Suppressor macrophage (primary cell): ENCODE measurements at regions not wholly inside any gene's neighbourhood (a gene's known extent, or its start where the extent isn't known, plus 50 kb on each side); places are given as distances from the start of the nearest gene placed in this dataset.

Source experiments
- DNase-seq, 4 experiments: peaks; one replicate each; pipeline ENCODE4 v3.0.0-alpha.2; 2020 to 2022

DNA sequence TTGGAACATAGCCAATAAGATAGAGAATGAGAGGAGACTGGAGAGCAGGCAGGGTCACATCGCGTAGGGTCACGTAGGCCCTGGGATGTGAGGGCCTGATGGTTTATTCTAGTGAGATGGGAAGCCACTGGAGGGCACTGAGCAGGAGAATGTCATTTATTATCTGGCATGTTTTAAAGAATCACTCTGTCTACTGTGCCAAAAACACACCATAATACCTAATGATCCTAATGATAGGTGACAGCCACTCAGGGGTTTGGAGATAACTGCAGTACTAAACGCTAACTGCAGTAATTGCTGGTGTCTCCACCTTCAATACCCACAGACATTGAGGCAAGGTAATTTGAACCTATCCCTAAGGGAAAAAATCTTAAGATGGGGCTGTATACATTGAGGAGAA, 185.4 kb downstream of the TTLL7 start:
- DNase-seq: no peak

GRCh38 chr1:83810144-83810543, 188.8 kb downstream of the TTLL7 start:
- DNase-seq: peak; percentile 1 to 38 (median 23)

- no peak for DNase-seq
Observed at GRCh38 chr1:83808536-83808935, 190.4 kb downstream of the TTLL7 start.

GRCh38 chr1:83807821-83808220, 191.1 kb downstream of the TTLL7 start:
- no peak for DNase-seq

GRCh38 chr1:83807231-83807630, 191.7 kb downstream of the TTLL7 start:
- no peak for DNase-seq

- no peak for DNase-seq
Observed at GRCh38 chr1:83805921-83806320, 193.0 kb downstream of the TTLL7 start.

DNA sequence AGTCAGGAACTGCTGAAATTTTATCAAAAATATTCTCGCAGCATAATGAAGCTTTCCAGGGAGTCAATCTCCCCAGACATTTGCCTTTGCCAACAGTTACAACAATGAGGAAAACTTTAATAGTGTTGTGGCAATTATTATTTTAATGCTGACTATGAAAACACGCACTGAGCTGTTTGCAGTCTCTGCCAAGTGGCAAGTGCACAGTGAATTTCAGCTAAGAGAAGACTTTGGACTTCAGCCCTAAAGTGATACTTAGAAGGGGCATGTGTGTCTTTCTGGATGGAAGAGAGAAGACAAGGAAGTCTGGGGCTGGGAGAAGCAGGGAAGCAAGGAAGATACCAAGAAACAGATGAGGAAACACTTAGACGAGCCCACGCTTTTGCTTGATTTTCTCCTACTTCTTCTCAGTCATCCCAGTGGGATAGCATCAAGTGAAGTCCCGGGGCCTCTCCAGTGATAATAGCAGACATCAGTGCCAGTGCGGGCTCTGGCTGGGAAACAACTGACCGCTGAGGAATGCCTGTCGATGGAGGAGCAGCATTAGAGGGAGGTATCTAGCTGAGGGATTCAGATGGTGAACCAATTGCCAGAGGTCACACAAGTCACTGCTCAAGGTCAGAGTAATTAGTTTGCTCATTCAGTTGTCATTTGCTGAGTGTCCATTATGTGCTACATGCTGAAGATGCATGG, 196.3 kb downstream of the TTLL7 start:
- no peak for DNase-seq

DNA sequence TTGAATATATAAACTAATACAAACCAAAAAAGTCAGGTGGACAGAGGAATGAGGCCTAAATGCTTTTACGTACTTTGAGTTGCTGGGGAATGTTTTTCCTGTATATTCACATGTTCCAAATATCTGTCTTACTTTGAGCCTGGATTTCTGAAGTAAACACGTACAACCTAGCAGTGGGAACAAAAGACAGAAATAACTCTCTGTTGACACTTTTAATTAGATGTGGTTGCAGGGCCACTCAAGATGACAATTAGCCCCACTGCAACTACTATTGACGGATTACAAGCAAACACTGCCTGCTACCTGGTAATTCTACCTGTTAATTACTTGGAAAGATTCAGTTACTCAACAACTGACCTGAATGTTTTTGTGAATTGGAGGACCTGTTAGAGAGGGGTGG, 196.9 kb downstream of the TTLL7 start:
- no peak for DNase-seq

DNA sequence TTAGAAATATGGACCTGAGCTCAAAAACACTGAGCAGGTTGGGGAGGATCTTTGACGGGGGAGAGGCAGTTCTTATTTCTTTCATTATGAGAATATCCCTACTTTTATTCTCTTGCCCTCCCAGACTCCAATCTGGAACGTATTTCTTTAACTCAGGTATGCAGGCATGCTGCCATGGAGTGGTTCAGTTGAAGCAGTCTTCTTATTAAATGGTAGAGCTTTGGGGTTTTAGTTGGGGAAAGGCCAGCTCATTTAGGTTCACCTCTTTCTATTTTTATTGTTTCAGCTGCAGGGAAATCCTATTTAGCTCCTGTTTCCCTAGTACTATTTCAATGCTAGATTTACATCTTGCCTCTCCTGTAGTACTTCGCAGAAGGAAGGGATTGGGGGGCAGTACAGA, 198.9 kb downstream of the TTLL7 start:
- DNase-seq: no peak

DNA sequence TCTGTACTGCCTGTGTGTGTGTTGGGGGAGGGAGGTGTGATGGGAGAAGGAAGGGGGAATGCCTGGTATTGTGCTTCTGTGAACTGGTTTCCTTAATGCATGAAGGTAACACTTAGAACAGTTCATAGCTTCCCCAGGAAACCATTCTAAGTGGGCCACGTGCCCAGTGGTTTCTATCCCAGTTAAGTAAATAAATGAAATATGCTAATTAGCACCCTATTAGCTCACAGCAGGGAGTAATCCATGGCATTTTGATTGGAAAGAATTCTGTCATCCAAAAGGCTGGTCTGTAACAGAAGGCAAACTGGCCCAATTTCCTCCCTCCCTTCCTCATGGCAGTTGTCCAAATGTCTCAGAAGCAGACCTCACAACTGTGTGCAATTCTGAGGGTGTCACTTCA, 199.3 kb downstream of the TTLL7 start:
- peak in 1 of 4 experiments; percentile 10 for DNase-seq

DNA sequence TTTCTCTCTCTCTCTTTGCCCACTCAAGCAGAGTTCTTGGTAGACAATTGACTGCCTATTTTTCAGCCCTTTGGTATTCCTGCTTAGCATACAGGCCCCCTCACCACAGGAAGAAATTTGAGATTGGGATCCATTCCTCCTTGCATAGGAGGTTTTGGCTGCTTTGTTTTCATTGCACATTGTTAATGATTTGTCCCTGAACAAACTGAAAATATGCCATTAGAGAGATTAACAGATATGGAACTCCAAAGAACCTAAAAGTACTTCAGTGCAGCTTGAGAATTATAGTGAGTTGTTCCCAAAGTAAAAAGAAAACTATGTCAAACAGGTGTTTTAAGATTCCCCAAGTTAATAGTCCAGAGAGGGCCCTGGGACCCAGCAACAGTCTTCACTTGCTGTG, 200.0 kb downstream of the TTLL7 start:
- no peak for DNase-seq

GRCh38 chr1:83796409-83796808, 202.5 kb downstream of the TTLL7 start:
- no peak for DNase-seq

DNA sequence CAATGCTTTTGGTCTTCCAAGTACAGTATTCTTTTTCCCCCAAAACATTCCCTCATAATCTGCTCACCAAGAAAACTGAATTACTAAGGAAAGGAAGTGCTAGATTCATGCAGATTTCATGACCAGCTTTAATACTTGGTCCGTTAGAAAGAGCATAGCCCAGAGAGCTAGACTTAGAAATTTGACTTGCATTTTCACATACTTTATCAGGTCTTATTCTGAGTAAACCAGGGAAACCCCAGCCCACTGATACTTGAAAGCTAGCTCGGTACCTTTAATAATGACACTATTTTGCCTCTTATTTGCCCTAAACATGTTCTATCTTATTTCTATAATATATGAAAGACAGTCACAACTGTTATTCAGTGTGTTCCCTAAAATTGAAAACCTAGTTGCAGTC, 204.5 kb downstream of the TTLL7 start:
- no peak for DNase-seq

GRCh38 chr1:83791821-83792437, 207.0 kb downstream of the TTLL7 start:
- DNase-seq: peak; percentile 16 to 57 (median 46)

DNA sequence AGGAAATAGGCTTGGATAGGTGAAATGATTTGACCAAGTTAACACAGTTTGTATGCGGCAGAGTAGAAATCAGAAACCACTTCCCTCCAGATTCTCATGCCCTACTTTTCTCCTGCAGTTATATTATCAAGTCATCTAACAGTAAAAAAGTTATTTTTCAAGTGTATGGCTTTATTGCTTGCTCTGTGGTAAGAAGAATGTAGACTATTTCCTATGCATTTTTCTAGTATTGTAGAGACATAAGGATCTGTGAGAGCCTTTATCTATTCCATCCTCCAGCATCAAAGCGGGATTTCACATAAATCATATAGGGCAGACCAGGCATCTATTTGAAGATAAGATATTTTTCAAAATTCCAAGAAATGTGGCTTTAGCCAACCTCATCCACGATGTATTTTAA, 208.5 kb downstream of the TTLL7 start:
- no peak for DNase-seq

DNA sequence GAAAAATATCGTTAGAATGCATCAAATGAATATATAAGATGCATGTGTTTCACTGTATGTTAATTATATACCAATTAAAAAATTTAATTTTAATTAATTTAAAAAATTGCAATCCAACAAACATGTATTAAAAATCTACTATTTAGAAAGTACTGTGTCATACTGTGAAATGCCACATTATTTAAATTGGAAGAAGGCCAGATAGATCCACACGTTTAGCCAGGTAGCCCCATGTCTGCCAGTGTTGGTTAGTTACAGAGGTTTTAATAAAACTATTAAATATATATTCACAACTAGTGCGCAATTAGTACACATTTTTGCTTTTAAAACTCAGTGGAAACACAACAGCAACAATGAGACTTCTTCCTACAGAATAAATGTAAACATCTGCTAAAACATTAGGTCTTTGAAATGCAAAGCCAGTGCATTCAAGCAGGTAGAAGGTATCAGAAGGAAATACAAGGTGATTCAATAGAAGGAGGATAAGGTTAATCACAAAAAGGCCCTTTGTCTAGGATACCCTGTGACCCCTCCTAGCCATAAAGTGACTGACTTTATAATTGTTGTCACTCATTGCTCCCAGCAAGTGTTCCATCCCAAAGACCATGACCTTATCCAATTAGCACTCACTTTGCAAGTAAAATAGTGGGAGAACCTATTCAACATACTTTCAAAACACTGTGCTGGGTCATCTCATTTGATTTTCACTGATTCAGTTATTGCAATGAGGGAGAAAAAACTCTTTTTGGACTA, 211.5 kb downstream of the TTLL7 start:
- no peak for DNase-seq

GRCh38 chr1:83781667-83782066, 217.3 kb downstream of the TTLL7 start:
- DNase-seq: no peak

GRCh38 chr1:83779565-83779964, 219.4 kb downstream of the TTLL7 start:
- DNase-seq: no peak

DNA sequence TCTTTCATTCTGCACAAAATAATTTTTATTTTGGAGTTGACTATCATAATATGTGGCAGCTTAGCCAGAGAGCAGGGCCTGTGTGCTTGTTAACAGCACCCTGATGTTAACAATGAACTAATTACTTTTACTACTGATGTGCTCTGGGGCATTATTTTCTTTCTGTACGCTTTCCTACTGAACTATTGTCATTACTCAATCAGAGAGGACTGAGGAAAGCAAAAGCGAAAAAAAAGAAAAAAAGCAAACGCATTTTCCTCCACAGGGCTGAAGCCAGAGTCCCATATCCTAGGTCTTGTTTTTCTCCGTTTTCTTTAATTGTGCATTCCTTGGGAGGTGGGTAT, 221.2 kb downstream of the TTLL7 start:
- DNase-seq: no peak

DNA sequence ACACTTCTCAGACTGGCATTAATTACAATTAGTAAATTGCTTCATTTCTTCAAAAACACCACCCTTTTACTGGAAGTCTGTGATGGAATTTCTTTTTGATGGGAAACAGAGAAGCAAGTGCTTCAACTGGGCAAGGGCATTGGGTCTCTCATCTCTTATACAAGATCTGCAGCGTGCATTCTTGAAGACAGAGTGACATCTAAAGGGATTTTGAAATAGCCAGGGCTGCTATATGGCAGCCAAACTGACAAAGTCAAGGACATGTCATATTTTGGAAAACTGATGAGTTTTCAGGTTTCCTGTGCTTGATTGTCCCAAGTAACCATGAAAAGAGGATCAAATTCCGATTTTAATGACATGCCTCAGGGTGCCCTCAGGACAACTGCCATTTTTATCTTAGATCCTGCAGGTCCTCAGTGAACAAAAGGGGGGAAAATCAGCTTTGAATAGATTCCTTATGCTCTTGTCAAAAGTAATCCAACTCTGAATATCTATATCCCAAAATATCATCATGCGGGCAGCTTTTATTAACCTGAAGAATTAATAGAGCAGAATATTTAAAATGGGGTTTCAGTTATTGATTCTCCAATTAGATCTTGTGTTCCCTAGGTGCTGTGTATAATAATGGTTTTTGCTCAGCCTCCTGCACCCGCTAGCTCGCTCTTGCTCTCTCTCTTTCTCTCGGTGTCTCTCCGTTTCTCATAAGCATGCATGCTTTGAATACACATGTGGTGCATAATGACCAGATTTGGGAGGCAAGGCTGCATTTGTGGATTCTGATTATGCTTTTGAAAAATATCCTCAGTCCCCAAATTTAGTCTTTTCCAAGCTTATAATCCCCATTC, 221.8 kb downstream of the TTLL7 start:
- DNase-seq: no peak

DNA sequence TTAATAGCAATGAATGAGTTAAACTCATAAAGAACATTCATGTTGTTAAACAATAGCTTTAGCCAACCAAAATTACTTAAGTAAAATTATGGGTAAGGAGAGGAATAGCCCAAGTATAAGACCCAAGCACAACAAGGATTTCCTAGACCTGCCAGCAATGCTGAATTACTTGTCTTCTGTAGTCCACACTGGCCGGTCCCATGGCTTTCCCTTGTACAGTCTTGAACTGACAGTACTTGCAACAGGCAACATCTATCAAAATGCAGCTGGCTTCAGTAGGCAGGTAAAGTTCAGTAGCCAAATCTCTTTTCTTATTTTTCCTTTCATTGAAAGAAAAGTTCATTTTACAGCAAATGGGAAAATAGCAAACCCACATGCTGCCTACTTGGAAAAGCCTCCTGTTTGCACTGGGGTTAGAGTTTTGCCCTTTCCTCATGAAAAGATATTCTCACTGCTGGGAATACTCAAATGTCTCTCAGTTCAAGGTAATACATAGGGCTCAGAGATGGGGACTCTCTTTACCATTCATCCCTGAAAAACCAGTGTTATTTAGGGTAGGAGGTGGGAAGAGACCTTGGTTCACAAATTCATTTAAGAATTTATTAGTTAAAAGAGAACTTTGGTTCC, 222.8 kb downstream of the TTLL7 start:
- no peak for DNase-seq

DNA sequence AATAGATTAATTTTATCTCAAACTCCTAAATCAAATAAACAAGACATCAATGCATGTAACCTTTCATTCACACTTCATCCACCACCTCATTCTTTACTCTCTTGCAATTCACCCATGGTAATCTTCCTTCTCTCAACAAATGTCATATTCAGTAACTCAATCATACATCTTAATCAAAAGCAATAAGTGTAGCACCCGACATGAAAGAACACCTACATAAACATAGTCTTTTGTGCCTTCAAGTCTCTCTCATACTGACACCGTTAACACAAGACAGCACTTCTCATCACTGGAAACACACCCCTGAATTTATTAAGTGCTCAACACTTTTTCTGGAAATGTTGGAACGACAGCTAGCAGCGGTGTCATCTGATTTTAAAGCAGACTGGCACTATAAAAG, 225.9 kb downstream of the TTLL7 start:
- no peak for DNase-seq

GRCh38 chr1:83770319-83770661, 228.6 kb downstream of the TTLL7 start:
- no peak for DNase-seq
